CD14-positive monocyte (primary cell): ENCODE measurements at regions not wholly inside any gene's neighbourhood (a gene's known extent, or its start where the extent isn't known, plus 50 kb on each side); places are given as distances from the start of the nearest gene placed in this dataset.
A peak's percentile ranks its signal among the peaks of the same experiment; 100 is the strongest.

Experiments used
- DNase-seq, 3 donors: peaks; one replicate each; pipeline ENCODE4 v3.0.0-alpha.2; 2011 to 2022
- H2AFZ ChIP-seq: 2 replicates; pipeline ENCODE4 v1.6.0; 2012; ENCODE audit warnings: mild to moderate bottlenecking, low read depth, low read length, inconsistent platforms; ENCODE audit not compliant: insufficient read depth, poor library complexity, severe bottlenecking
- H3K27ac ChIP-seq, 2 donors: 1 replicate in 1 of 2; 2 replicates in 1 of 2; pipeline ENCODE4 v1.5.1; 2012 to 2013; ENCODE audit warnings: low read length in 2 of 2, control low read depth in 1 of 2, inconsistent platforms in 1 of 2, low read depth in 1 of 2, mild to moderate bottlenecking in 1 of 2
- H3K27me3 ChIP-seq, 2 donors: one replicate each; pipeline versions ENCODE4 v1.6.0 to v1.6.1; 2011 to 2013; ENCODE audit warnings: low read length in 2 of 2; ENCODE audit not compliant: control insufficient read depth in 2 of 2, insufficient read depth in 2 of 2
- H3K36me3 ChIP-seq, 2 donors: replicated peaks in 1 of 2; 1 replicate in 1 of 2; 2 replicates in 1 of 2; pipeline versions ENCODE4 v1.5.1 to v1.6.1; 2012 to 2013; ENCODE audit warnings: low read length in 2 of 2, control low read depth in 1 of 2, inconsistent platforms in 1 of 2, mild to moderate bottlenecking in 1 of 2; ENCODE audit not compliant: insufficient read depth in 2 of 2, control insufficient read depth in 1 of 2
- H3K4me1 ChIP-seq, 2 donors: 1 replicate in 1 of 2; 2 replicates in 1 of 2; pipeline versions ENCODE4 v1.5.1 to v1.6.1; 2012 to 2013; ENCODE audit warnings: low read length in 2 of 2, control low read depth in 1 of 2, inconsistent platforms in 1 of 2, mild to moderate bottlenecking in 1 of 2, moderate library complexity in 1 of 2; ENCODE audit not compliant: insufficient read depth in 2 of 2, control insufficient read depth in 1 of 2
- H3K4me2 ChIP-seq: replicated peaks from 2 replicates; pipeline ENCODE3; 2012; ENCODE audit warnings: low read length, moderate library complexity, mild to moderate bottlenecking; ENCODE audit not compliant: poor library complexity, severe bottlenecking; ENCODE audit errors: extremely low read depth
- H3K4me3 ChIP-seq, 3 experiments: fragments of 200-600 bp in 1 of 3; sonication (generic) in 1 of 3; replicated peaks in 1 of 3; 1 replicate in 2 of 3; 2 replicates in 1 of 3; pipeline ENCODE4 v1.5.1; 2011 to 2013; ENCODE audit warnings: low read length in 3 of 3, mild to moderate bottlenecking in 3 of 3, control low read depth in 2 of 3, low read depth in 2 of 3, inconsistent platforms in 1 of 3, moderate library complexity in 1 of 3
- H3K79me2 ChIP-seq: 2 replicates; pipeline ENCODE4 v1.6.0; 2012; ENCODE audit warnings: mild to moderate bottlenecking, control low read depth, inconsistent platforms, low read length, moderate library complexity; ENCODE audit not compliant: insufficient read depth
- H3K9ac ChIP-seq: 2 replicates; pipeline ENCODE4 v1.6.0; 2017; ENCODE audit warnings: low read length, mild to moderate bottlenecking; ENCODE audit not compliant: insufficient read depth, poor library complexity, severe bottlenecking
- H3K9me3 ChIP-seq, 2 donors: replicated peaks in 1 of 2; 1 replicate in 1 of 2; 2 replicates in 1 of 2; pipeline versions ENCODE4 v1.5.1 to v1.6.1; 2012 to 2013; ENCODE audit warnings: low read length in 2 of 2, control low read depth in 1 of 2; ENCODE audit not compliant: control insufficient read depth in 1 of 2, insufficient read depth in 1 of 2
- H4K20me1 ChIP-seq: 2 replicates; pipeline ENCODE4 v1.6.0; 2012; ENCODE audit warnings: mild to moderate bottlenecking, low read length, control low read depth, moderate library complexity; ENCODE audit not compliant: insufficient read depth
- H3K27ac Mint-ChIP-seq, 7 donors: one replicate each; pipeline ENCODE4 v1.8.0; 2020; ENCODE audit warnings: mild to moderate bottlenecking in 7 of 7, mixed read lengths in 7 of 7, moderate library complexity in 6 of 7, inconsistent platforms in 2 of 7
- H3K27me3 Mint-ChIP-seq, 3 donors: one replicate each; pipeline ENCODE4 v1.8.0; 2021 to 2022; ENCODE audit warnings: low read depth in 3 of 3, mild to moderate bottlenecking in 3 of 3, mixed read lengths in 3 of 3, moderate library complexity in 3 of 3, inconsistent platforms in 1 of 3
- H3K36me3 Mint-ChIP-seq, 2 donors: one replicate each; pipeline ENCODE4 v1.8.0; 2020; ENCODE audit warnings: mixed read lengths in 2 of 2, inconsistent platforms in 1 of 2, mild to moderate bottlenecking in 1 of 2
- H3K4me1 Mint-ChIP-seq: one replicate; pipeline ENCODE4 v1.8.0; 2020; ENCODE audit warnings: mild to moderate bottlenecking, mixed read lengths
- H3K4me3 Mint-ChIP-seq, 2 donors: one replicate each; pipeline ENCODE4 v1.8.0; 2020; ENCODE audit warnings: mild to moderate bottlenecking in 2 of 2, mixed read lengths in 2 of 2, moderate library complexity in 1 of 2
- H3K9me3 Mint-ChIP-seq, 7 donors: one replicate each; pipeline ENCODE4 v1.8.0; 2020 to 2022; ENCODE audit warnings: mixed read lengths in 7 of 7, mild to moderate bottlenecking in 6 of 7, moderate library complexity in 6 of 7, inconsistent platforms in 2 of 7
- CTCF ChIP-seq: fragments of 200-600 bp; IDR thresholded peaks from one replicate; pipeline ENCODE4 v1.8.0; 2022; ENCODE audit warnings: antibody characterized with exemption, mild to moderate bottlenecking
- WGBS: methylation state at CpG from one replicate; pipeline ENCODE4 v1.1.5; 2013; ENCODE audit warnings: missing lambda C conversion rate; ENCODE audit not compliant: insufficient coverage; 5-methylcytosine and 5-hydroxymethylcytosine counted together
- intact Hi-C, 2 donors: fragments of 100-400 bp; cut with micrococcal nuclease; formaldehyde crosslinking; loops; one replicate each; pipeline versions ENCODE4 v1.15.0 to v1.15.1; 2023

GRCh38 chr18:8951491-8951890 lies 151.0 kb upstream of the NDUFV2 start:
- H3K27me3 Mint-ChIP-seq = peaks cover 10 to 16% (median 12%) of the 10 kb centered on the region in 3 donors
- no peak overlapping the region for H3K4me3 Mint-ChIP-seq
- Histone ChIP-seq H4K20me1 (no peaks in the 10 kb centered on the region), H3K79me2 (no peaks in the 10 kb centered on the region), H3K4me3 (no peak overlapping the region), H3K9me3 (no peaks in the 10 kb centered on the region), H3K27me3 (no peaks in the 10 kb centered on the region), H3K36me3 (no peaks in the 10 kb centered on the region), H3K27ac (no peak overlapping the region), H2AFZ (no peak overlapping the region), H3K9ac (no peak overlapping the region), H3K4me2 (no peak overlapping the region), H3K4me1 (no peaks in the 10 kb centered on the region)
- H3K9me3 Mint-ChIP-seq = peaks cover 2 to 13% (median 6%) of the 10 kb centered on the region in 7 donors
- no peaks in the 10 kb centered on the region for H3K36me3 Mint-ChIP-seq
- peak overlapping the region in 1 of 7 donors; percentile 37 for H3K27ac Mint-ChIP-seq
- WGBS = 60% methylated on average over 1 of the region's 2 CpGs
- intact Hi-C loops = no loop called here
- TF ChIP-seq CTCF = no peak
- H3K4me1 Mint-ChIP-seq = no peaks in the 10 kb centered on the region
- DNase-seq = no peak

- Mint-ChIP-seq H3K27me3 (peaks cover 10 to 21% (median 13%) of the 10 kb centered on the region in 3 donors), H3K9me3 (peaks cover 2 to 10% (median 6%) of the 10 kb centered on the region in 7 donors), H3K36me3 (no peaks in the 10 kb centered on the region), H3K4me3 (no peak overlapping the region), H3K4me1 (no peaks in the 10 kb centered on the region), H3K27ac (no peak overlapping the region)
- Histone ChIP-seq H3K27me3 (no peaks in the 10 kb centered on the region), H3K4me2 (no peak overlapping the region), H3K9ac (no peak overlapping the region), H3K4me3 (no peak overlapping the region), H3K4me1 (no peaks in the 10 kb centered on the region), H2AFZ (no peak overlapping the region), H3K9me3 (no peaks in the 10 kb centered on the region), H4K20me1 (no peaks in the 10 kb centered on the region), H3K79me2 (no peaks in the 10 kb centered on the region), H3K36me3 (no peaks in the 10 kb centered on the region), H3K27ac (no peak overlapping the region)
- no CpG with 5 or more reads among the region's 5 CpGs for WGBS
- no peak for DNase-seq
- intact Hi-C loops = no loop called here
- TF ChIP-seq CTCF = no peak
These were observed 150.3 kb upstream of the NDUFV2 start for GRCh38 chr18:8952174-8952573.
